GM19324 (cell line): ENCODE measurements at regions not wholly inside any gene's neighbourhood (a gene's known extent, or its start where the extent isn't known, plus 50 kb on each side); places are given as distances from the start of the nearest gene placed in this dataset.

Experiments
- ATAC-seq: cut with Tn5 transposase; IDR thresholded peaks from one replicate; pipeline ENCODE4 v1.9.1; 2021; ENCODE audit warnings: mild to moderate bottlenecking, moderate library complexity; ENCODE audit not compliant: unreplicated experiment, low FRiP score

DNA sequence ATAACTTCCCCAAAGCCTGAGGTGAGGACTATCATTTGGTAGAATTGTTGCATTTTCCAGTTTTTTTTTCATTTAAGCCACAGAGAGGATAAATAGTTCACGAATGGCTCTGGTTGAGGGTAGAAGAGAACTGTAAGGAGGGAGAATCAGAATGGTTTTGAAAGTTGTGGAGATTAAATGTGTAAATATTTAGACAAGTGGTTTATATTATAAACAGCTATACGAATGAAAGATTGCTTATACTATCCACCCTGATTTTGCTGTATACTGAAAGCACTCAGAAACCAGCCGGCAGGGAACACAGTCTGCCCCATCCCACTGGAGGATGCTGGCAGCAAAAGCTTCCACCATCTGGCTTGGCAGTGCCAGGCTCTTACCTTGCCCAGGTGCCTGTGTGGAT is 341.1 kb downstream of the RAPGEF2 start:
- ATAC-seq: no peak

GRCh38 chr4:159444678-159445077 is 341.8 kb downstream of the RAPGEF2 start:
- ATAC-seq: no peak

- ATAC-seq: no peak
Observed at GRCh38 chr4:159445692-159446091, 342.8 kb downstream of the RAPGEF2 start.

DNA sequence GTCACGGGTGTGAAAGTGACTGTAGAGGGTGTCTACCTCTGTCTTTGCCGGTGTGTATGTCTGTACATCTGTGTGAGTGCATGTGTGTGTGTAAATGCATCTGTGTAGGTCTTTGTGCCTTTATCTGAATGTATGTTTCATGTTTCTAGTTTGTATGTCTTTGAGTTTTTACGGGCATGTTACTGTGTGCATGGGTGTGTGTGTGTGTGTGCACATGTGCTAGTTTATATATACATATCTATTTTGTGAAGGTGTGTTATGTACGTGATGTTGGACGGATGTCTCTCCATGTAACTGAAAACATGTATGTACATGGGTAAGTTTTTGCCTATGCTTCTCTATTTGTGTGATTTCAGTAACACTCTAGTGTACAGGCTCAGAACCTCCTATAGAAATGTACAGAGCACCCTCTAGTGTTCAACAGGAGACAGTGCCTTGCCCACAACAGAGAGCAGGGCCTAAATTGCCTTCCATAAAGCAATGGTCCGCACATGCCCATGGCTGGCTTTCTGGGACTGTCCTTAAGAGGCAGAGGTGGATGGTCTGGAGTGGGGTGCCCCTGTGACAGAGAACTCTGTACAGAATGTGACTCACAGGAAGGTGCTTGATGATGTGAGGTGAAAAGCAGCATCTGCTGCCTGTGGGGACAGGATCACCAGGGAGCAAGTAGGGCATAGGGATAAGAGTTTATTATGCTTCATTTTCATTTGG is 343.5 kb downstream of the RAPGEF2 start:
- peak; percentile 98 for ATAC-seq

GRCh38 chr4:159447296-159447695 is 344.4 kb downstream of the RAPGEF2 start:
- ATAC-seq: no peak

DNA sequence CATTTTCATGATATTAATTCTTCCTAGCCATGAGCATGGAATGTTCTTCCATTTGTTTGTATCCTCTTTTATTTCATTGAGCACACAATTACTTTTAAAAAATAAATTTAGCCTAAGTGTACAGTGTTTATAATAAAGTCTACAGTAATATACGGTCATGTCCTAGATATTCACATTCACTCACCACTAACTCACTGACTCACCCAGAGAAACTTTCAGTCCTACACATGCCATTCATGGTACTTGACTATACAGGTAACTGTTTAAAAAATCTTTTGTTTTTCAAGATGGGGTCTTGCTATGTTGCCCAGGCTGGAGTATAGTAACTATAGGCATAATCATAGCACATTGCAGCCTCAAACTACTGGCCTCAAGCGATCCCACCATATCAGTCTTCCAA is 348.1 kb downstream of the RAPGEF2 start:
- ATAC-seq: no peak

DNA sequence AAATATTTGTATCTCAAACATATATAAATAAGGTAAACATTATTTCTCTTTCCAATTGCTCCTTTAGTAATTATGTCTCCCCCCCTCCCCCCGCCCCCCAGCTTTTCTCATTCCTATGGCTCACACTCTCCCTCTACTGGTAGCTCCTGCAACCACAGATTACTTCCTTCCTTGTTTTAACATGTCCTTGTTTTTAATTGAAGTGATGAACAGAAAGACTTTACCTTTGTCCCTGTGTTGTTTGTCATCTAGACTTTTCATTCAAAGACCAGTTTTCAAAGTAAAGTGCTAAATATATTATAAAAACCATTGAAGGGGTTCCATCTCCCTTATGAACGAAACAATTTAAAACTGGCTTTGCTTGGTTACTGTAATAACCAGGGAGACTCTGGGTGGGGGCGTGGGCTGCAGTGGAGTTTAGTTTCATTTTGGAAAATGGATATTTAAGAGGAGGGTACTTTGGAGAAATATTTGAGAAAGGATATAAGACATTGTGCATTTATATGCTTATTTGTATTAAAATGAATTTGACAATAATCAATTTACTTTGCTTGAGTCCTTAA is 352.9 kb downstream of the RAPGEF2 start:
- ATAC-seq: no peak

- ATAC-seq: no peak
Observed at GRCh38 chr4:159460371-159460770, 357.5 kb downstream of the RAPGEF2 start.

GRCh38 chr4:159463235-159463634 is 360.4 kb downstream of the RAPGEF2 start:
- ATAC-seq: no peak

- ATAC-seq: no peak
Observed at GRCh38 chr4:159464302-159464701, 361.4 kb downstream of the RAPGEF2 start.

- ATAC-seq: no peak
Observed at GRCh38 chr4:159476886-159477285, 374.0 kb downstream of the RAPGEF2 start.

DNA sequence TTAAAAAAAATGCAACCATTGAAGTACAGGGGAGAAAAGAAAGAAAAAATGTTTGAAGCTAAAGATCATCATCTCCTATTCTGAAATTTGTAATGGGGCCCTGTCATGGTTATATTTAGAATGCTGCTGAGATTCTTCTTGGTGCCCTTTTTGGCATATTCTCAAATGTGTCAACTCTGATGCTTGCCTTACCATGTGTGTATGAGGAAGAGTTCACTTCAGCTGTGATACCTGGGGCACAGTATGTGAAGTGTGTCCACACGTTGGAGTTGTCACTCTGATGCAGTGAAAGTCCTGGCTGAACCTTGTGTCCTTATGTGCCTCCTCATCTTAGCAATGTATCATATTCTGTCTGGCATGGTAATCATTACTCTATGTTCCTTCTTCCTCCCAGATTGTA is 377.9 kb downstream of the RAPGEF2 start:
- no peak for ATAC-seq

GRCh38 chr4:159481936-159482335 is 379.1 kb downstream of the RAPGEF2 start:
- no peak for ATAC-seq

DNA sequence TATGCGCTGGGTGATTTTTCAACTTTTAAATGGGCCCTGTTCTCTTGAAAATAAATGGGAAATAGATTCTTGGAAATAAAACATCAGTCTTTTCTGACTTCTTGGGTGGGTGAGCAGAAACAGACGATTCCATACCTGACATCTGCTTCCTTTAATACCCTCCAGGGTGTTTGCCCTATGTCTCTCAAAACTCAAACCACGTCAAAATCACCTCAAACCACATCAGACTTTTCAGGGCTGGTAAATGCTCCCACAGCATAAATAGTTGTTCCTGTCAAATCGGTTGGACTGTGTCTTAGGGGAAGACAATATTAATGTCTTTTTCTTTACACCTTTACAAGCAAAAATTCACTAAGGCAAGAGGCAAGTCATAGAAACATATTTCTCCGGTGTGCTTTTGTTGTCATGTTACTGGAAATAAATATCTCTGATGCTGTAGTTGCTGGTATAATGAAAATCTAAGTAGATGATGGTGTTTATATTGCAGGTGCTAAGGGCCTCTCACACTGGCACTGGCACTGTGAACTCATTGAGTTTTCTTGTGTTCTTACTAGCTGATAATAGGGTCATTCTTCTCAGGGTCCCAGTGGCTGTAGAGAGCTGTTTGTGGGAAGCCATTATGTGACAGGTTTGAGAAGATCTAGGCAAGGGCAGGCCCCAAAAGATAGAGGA is 380.4 kb downstream of the RAPGEF2 start:
- ATAC-seq: no peak

- no peak for ATAC-seq
Observed at GRCh38 chr4:159483782-159484741, 381.2 kb downstream of the RAPGEF2 start.

DNA sequence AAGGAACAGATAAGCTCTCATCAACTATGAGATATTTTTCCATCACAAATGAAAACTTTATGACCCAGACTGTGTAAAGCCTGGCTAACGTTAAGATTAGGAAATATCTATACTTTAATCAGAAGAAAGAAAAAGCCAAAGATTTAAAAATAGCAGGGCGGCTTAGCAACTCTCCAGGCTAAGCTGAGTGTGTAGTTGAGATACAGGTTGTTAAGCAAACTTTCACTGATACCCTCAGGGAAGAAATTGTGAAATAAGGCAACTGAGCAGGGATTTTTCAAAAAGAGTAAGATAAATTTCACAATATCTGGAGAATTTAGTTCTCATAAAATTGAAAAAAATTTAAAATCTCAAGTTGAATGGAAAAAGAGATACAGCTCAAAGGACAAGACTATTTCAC is 382.0 kb downstream of the RAPGEF2 start:
- no peak for ATAC-seq

- ATAC-seq: peak; percentile 78
Observed at GRCh38 chr4:159487284-159487747, 384.4 kb downstream of the RAPGEF2 start.

GRCh38 chr4:159489646-159490045 is 386.8 kb downstream of the RAPGEF2 start:
- ATAC-seq: no peak

GRCh38 chr4:159495515-159496236 is 392.8 kb downstream of the RAPGEF2 start:
- no peak for ATAC-seq

DNA sequence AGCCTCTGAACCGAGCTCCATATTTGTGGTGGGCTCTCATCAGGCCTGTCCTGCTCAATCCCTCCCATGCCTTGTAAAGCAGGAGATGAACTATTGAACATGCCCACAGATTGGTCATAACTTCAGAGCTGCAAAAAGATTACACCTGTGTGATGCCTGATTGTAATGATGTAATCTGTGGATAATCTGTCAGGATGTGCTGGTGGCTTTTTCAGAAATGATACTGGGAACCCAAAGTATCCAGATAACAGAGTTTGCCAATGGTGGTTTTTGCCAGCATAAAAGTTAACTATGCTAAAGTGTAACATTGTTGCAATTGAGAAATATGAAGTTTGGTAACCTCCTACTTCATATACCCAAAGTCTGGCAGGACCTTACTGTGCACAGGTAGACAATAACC is 393.4 kb downstream of the RAPGEF2 start:
- no peak for ATAC-seq
